SK-N-SH (cell line): ENCODE measurements at regions not wholly inside any gene's neighbourhood (a gene's known extent, or its start where the extent isn't known, plus 50 kb on each side); places are given as distances from the start of the nearest gene placed in this dataset.

Experiments
- CTCF ChIA-PET: fragments of 300-600, 350-600 bp; formaldehyde crosslinking; extraction: SDS; loops from one replicate; lab custom pipeline; 2021; lab: Yijun Ruan, JAX
- POLR2A ChIA-PET: fragments of 350-600 bp; sonication (Branson Sonifier 250); formaldehyde crosslinking; extraction: SDS; loops from one replicate; lab custom pipeline; 2020; ENCODE audit warnings: antibody characterized with exemption, inconsistent platforms; lab: Yijun Ruan, JAX
- DNase-seq: peaks from one replicate; pipeline ENCODE4 v3.0.0; 2012
- H2AFZ ChIP-seq: fragments of 200-600 bp; sonication (generic); 2 replicates; pipeline ENCODE4 v1.8.1; 2016; ENCODE audit warnings: antibody characterized with exemption, mild to moderate bottlenecking, low read depth
- H3F3A ChIP-seq: fragments of 200-600 bp; sonication (generic); replicated peaks from 2 replicates; pipeline ENCODE3; 2016; ENCODE audit warnings: antibody characterized with exemption, mild to moderate bottlenecking; ENCODE audit not compliant: insufficient read depth
- H3K27ac ChIP-seq, 2 experiments: fragments of 200-500 bp in 1 of 2; fragments of 200-600 bp in 1 of 2; sonication (Bioruptor generic) in 1 of 2; sonication (generic), shearing (Covaris generic) in 1 of 2; 2 replicates each; pipeline versions ENCODE4 v1.5.1 to v1.6.1; 2014 to 2016; ENCODE audit warnings: low read depth in 2 of 2, inconsistent platforms in 1 of 2, low read length in 1 of 2, mild to moderate bottlenecking in 1 of 2, mixed read lengths in 1 of 2
- H3K27me3 ChIP-seq: fragments of 200-600 bp; sonication (generic), shearing (Covaris generic); 2 replicates; pipeline ENCODE4 v1.6.1; 2016; ENCODE audit warnings: mixed run types; ENCODE audit not compliant: insufficient read depth
- H3K36me3 ChIP-seq, 2 experiments: fragments of 200-500 bp in 1 of 2; fragments of 200-600 bp in 1 of 2; sonication (Bioruptor generic) in 1 of 2; sonication (generic) in 1 of 2; replicated peaks in 1 of 2; 2 replicates each; pipeline versions ENCODE3 to v1.5.1; 2014 to 2016; ENCODE audit warnings: low read length in 1 of 2, mild to moderate bottlenecking in 1 of 2; ENCODE audit not compliant: insufficient read depth in 2 of 2, control insufficient read depth in 1 of 2
- H3K4me1 ChIP-seq, 2 experiments: fragments of 200-500 bp in 1 of 2; fragments of 200-600 bp in 1 of 2; sonication (Bioruptor generic) in 1 of 2; sonication (generic), shearing (Covaris generic) in 1 of 2; 2 replicates each; pipeline versions ENCODE4 v1.5.1 to v1.6.1; 2014 to 2016; ENCODE audit warnings: low read depth in 1 of 2, low read length in 1 of 2, mixed run types in 1 of 2; ENCODE audit not compliant: insufficient read depth in 2 of 2, control insufficient read depth in 1 of 2
- H3K4me2 ChIP-seq: fragments of 200-600 bp; sonication (generic), shearing (Covaris generic); 2 replicates; pipeline ENCODE4 v1.6.1; 2017; ENCODE audit warnings: mixed run types
- H3K4me3 ChIP-seq, 2 experiments: fragments of 200-500 bp in 1 of 2; fragments of 200-600 bp in 1 of 2; sonication (Bioruptor generic) in 1 of 2; sonication (generic), shearing (Covaris generic) in 1 of 2; 2 replicates each; pipeline versions ENCODE4 v1.5.1 to v1.8.1; 2014 to 2016; ENCODE audit warnings: low read depth in 2 of 2, inconsistent platforms in 1 of 2, low read length in 1 of 2, mild to moderate bottlenecking in 1 of 2, mixed read lengths in 1 of 2, moderate library complexity in 1 of 2
- H3K79me2 ChIP-seq: fragments of 200-600 bp; sonication (generic); 2 replicates; pipeline ENCODE4 v1.8.1; 2017; ENCODE audit warnings: mild to moderate bottlenecking; ENCODE audit not compliant: insufficient read depth
- H3K9ac ChIP-seq: fragments of 200-600 bp; sonication (generic); 2 replicates; pipeline ENCODE4 v1.6.1; 2017; ENCODE audit warnings: mixed run types
- H3K9me2 ChIP-seq: fragments of 200-600 bp; sonication (generic); 2 replicates; pipeline ENCODE4 v1.6.1; 2017; ENCODE audit warnings: mixed run types
- H3K9me3 ChIP-seq: fragments of 200-600 bp; sonication (generic); 2 replicates; pipeline ENCODE4 v1.6.1; 2017; ENCODE audit warnings: mixed run types, mild to moderate bottlenecking, moderate library complexity
- H4K20me1 ChIP-seq: fragments of 200-600 bp; sonication (generic); 2 replicates; pipeline ENCODE4 v1.6.1; 2017; ENCODE audit warnings: mild to moderate bottlenecking, mixed run types; ENCODE audit not compliant: insufficient read depth
- CHD2 ChIP-seq: fragments of 150-350 bp; IDR thresholded peaks from 2 replicates; pipeline ENCODE4 v1.6.1; 2018; ENCODE audit warnings: low read length; ENCODE audit not compliant: partially characterized antibody
- ELF1 ChIP-seq: IDR thresholded peaks from 2 replicates; pipeline ENCODE4 v1.4.0; 2012
- FOSL2 ChIP-seq: IDR thresholded peaks from 2 replicates; pipeline ENCODE4 v1.4.0; 2012; ENCODE audit warnings: low read depth, mild to moderate bottlenecking, moderate library complexity, borderline replicate concordance
- JUND ChIP-seq: IDR thresholded peaks from 2 replicates; pipeline ENCODE4 v1.4.0; 2012
- MAX ChIP-seq: IDR thresholded peaks from 2 replicates; pipeline ENCODE4 v1.4.0; 2012; ENCODE audit warnings: low read depth
- NFIC ChIP-seq: IDR thresholded peaks from 2 replicates; pipeline ENCODE4 v1.4.0; 2012; ENCODE audit warnings: borderline replicate concordance
- POLR2AphosphoS5 ChIP-seq: IDR thresholded peaks from 2 replicates; pipeline ENCODE4 v1.6.1; 2012; ENCODE audit warnings: low read depth, low read length
- RAD21 ChIP-seq: IDR thresholded peaks from 2 replicates; pipeline ENCODE4 v1.6.1; 2012; ENCODE audit warnings: mild to moderate bottlenecking, low read length
- REST ChIP-seq: IDR thresholded peaks from 2 replicates; pipeline ENCODE4 v1.6.1; 2012; ENCODE audit warnings: mild to moderate bottlenecking, low read depth, low read length, moderate library complexity
- RFX5 ChIP-seq: IDR thresholded peaks from 2 replicates; pipeline ENCODE4 v1.6.1; 2012; ENCODE audit warnings: mild to moderate bottlenecking, improper control_type of control experiment, low read length
- RXRA ChIP-seq: IDR thresholded peaks from 2 replicates; pipeline ENCODE4 v1.4.0; 2012; ENCODE audit warnings: low read depth, mild to moderate bottlenecking, borderline replicate concordance
- SIN3A ChIP-seq: IDR thresholded peaks from 2 replicates; pipeline ENCODE4 v1.6.1; 2012; ENCODE audit warnings: low read depth, mild to moderate bottlenecking, low read length, moderate library complexity, borderline replicate concordance
- SMC3 ChIP-seq: IDR thresholded peaks from 2 replicates; pipeline ENCODE4 v1.6.1; 2012; ENCODE audit warnings: low read depth, low read length, improper control_type of control experiment
- TEAD4 ChIP-seq: IDR thresholded peaks from 2 replicates; pipeline ENCODE4 v1.4.0; 2012; ENCODE audit warnings: mild to moderate bottlenecking, borderline replicate concordance; ENCODE audit not compliant: insufficient read depth
- USF2 ChIP-seq: fragments of 150-350 bp; IDR thresholded peaks from 2 replicates; pipeline ENCODE4 v1.6.1; 2017; ENCODE audit warnings: antibody characterized with exemption, low read length, low read depth, borderline replicate concordance
- WGBS: methylation state at CpG from one replicate; pipeline ENCODE4 v1.1.6; 2017; ENCODE audit warnings: low lambda C conversion rate; 5-methylcytosine and 5-hydroxymethylcytosine counted together
- TF ChIP-seq, protein P1 (sequence below): IDR thresholded peaks from 2 replicates; pipeline ENCODE4 v1.4.0; 2012; ENCODE audit warnings: low read depth, borderline replicate concordance

GRCh38 chr6:164135511-164136132 lies 721.1 kb downstream of the QKI start:
- H3K4me2 ChIP-seq = no peak overlapping the region
- H3K9me2 ChIP-seq = no peaks in the 10 kb centered on the region
- no peak overlapping the region for H3K27ac ChIP-seq
- no peaks in the 10 kb centered on the region for H3K36me3 ChIP-seq
- 11% methylated on average over 5 of the region's 5 CpGs for WGBS
- ChIA-PET CTCF (no interaction called here), POLR2A (no interaction called here)
- H2AFZ ChIP-seq = no peak overlapping the region
- H3K9ac ChIP-seq = no peak overlapping the region
- no peaks in the 10 kb centered on the region for H3K9me3 ChIP-seq
- no peaks in the 10 kb centered on the region for H3F3A ChIP-seq
- no peaks in the 10 kb centered on the region for H3K4me1 ChIP-seq
- no peak for DNase-seq
- H3K79me2 ChIP-seq = no peaks in the 10 kb centered on the region
- no peaks in the 10 kb centered on the region for H3K27me3 ChIP-seq
- no peak overlapping the region for H3K4me3 ChIP-seq
- no peaks in the 10 kb centered on the region for H4K20me1 ChIP-seq
- TF ChIP-seq FOSL2 = no peak
- TF ChIP-seq RFX5 = no peak
- no peak for TF ChIP-seq NFIC
- no peak for TF ChIP-seq CHD2
- TF ChIP-seq JUND = no peak
- no peak for TF ChIP-seq RAD21
- TF ChIP-seq MAX = no peak
- no peak for TF ChIP-seq SIN3A
- TF ChIP-seq REST = no peak
- TF ChIP-seq ELF1 = no peak
- TF ChIP-seq USF2 = no peak
- no peak for TF ChIP-seq RXRA
- TF ChIP-seq, protein P1, sequence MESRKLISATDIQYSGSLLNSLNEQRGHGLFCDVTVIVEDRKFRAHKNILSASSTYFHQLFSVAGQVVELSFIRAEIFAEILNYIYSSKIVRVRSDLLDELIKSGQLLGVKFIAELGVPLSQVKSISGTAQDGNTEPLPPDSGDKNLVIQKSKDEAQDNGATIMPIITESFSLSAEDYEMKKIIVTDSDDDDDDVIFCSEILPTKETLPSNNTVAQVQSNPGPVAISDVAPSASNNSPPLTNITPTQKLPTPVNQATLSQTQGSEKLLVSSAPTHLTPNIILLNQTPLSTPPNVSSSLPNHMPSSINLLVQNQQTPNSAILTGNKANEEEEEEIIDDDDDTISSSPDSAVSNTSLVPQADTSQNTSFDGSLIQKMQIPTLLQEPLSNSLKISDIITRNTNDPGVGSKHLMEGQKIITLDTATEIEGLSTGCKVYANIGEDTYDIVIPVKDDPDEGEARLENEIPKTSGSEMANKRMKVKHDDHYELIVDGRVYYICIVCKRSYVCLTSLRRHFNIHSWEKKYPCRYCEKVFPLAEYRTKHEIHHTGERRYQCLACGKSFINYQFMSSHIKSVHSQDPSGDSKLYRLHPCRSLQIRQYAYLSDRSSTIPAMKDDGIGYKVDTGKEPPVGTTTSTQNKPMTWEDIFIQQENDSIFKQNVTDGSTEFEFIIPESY = no peak
- no peak for TF ChIP-seq TEAD4
- TF ChIP-seq POLR2AphosphoS5 = no peak
- no peak for TF ChIP-seq SMC3
- TF ChIP-seq, all 33 proteins: peak for 0
